Chondrocyte (in vitro differentiated cells): ENCODE measurements at regions not wholly inside any gene's neighbourhood (a gene's known extent, or its start where the extent isn't known, plus 50 kb on each side); places are given as distances from the start of the nearest gene placed in this dataset.

Experiments used
- DNase-seq: peaks from one replicate; pipeline ENCODE4 v3.0.0; 2021; ENCODE audit warnings: mixed read lengths, low spot score
- H3K27ac Mint-ChIP-seq: one replicate; pipeline ENCODE4 v1.8.0; 2021; ENCODE audit warnings: mild to moderate bottlenecking, moderate library complexity, mixed read lengths; ENCODE audit not compliant: unreplicated experiment
- H3K27me3 Mint-ChIP-seq: 2 replicates; pipeline ENCODE4 v1.8.0; 2021; ENCODE audit warnings: low read depth, mixed read lengths
- H3K36me3 Mint-ChIP-seq: 2 replicates; pipeline ENCODE4 v1.8.0; 2021; ENCODE audit warnings: low read depth, mixed read lengths
- H3K4me1 Mint-ChIP-seq: 2 replicates; pipeline ENCODE4 v1.8.0; 2021; ENCODE audit warnings: low read depth, mild to moderate bottlenecking, mixed read lengths
- H3K4me3 Mint-ChIP-seq: one replicate; pipeline ENCODE4 v1.8.0; 2021; ENCODE audit warnings: mild to moderate bottlenecking, moderate library complexity, mixed read lengths; ENCODE audit not compliant: unreplicated experiment
- H3K9me3 Mint-ChIP-seq: 2 replicates; pipeline ENCODE4 v1.8.0; 2021; ENCODE audit warnings: low read depth, mixed read lengths
- CTCF ChIP-seq: fragments of 200-600 bp; sonication (generic); IDR thresholded peaks from 2 replicates; pipeline ENCODE4 v1.5.0; 2021; ENCODE audit warnings: antibody characterized with exemption, mild to moderate bottlenecking, moderate library complexity

- no peak overlapping the region for H3K4me3 Mint-ChIP-seq
- peaks cover 1% of the 10 kb centered on the region for H3K36me3 Mint-ChIP-seq
- DNase-seq = no peak
- H3K27ac Mint-ChIP-seq = no peak overlapping the region
- TF ChIP-seq CTCF = no peak
- peaks cover 4% of the 10 kb centered on the region for H3K4me1 Mint-ChIP-seq
- H3K27me3 Mint-ChIP-seq = peaks cover 63% of the 10 kb centered on the region
- H3K9me3 Mint-ChIP-seq = no peaks in the 10 kb centered on the region
Observed at GRCh38 chr10:101285519-101286070, 56.3 kb upstream of the LBX1 start.

- Mint-ChIP-seq H3K4me1 (peaks cover 4% of the 10 kb centered on the region), H3K4me3 (no peak overlapping the region), H3K36me3 (peaks cover 1% of the 10 kb centered on the region), H3K27ac (no peak overlapping the region), H3K27me3 (peaks cover 61% of the 10 kb centered on the region), H3K9me3 (no peaks in the 10 kb centered on the region)
- no peak for TF ChIP-seq CTCF
- no peak for DNase-seq
Observed at GRCh38 chr10:101286248-101287046, 57.2 kb upstream of the LBX1 start.

GRCh38 chr10:101287183-101287996, 58.1 kb upstream of the LBX1 start:
- Mint-ChIP-seq H3K27ac (no peak overlapping the region), H3K36me3 (peaks cover 1% of the 10 kb centered on the region), H3K9me3 (no peaks in the 10 kb centered on the region), H3K4me3 (no peak overlapping the region), H3K4me1 (peaks cover 4% of the 10 kb centered on the region), H3K27me3 (peaks cover 53% of the 10 kb centered on the region)
- TF ChIP-seq CTCF = no peak
- no peak for DNase-seq

GRCh38 chr10:101287997-101288635, 58.9 kb upstream of the LBX1 start:
- Mint-ChIP-seq H3K27me3 (peaks cover 47% of the 10 kb centered on the region), H3K36me3 (no peaks in the 10 kb centered on the region), H3K9me3 (no peaks in the 10 kb centered on the region), H3K4me1 (peaks cover 4% of the 10 kb centered on the region), H3K27ac (no peak overlapping the region), H3K4me3 (no peak overlapping the region)
- DNase-seq = no peak
- peak; percentile 59 for TF ChIP-seq CTCF

- Mint-ChIP-seq H3K4me3 (no peak overlapping the region), H3K27me3 (peaks cover 43% of the 10 kb centered on the region), H3K27ac (no peak overlapping the region), H3K9me3 (no peaks in the 10 kb centered on the region), H3K4me1 (no peaks in the 10 kb centered on the region), H3K36me3 (no peaks in the 10 kb centered on the region)
- no peak for DNase-seq
- no peak for TF ChIP-seq CTCF
Observed at GRCh38 chr10:101289541-101289940, 60.3 kb upstream of the LBX1 start.
